GM12875 (cell line): ENCODE measurements at regions not wholly inside any gene's neighbourhood (a gene's known extent, or its start where the extent isn't known, plus 50 kb on each side); places are given as distances from the start of the nearest gene placed in this dataset.

Experiments used
- H3K4me3 ChIP-seq: one replicate; pipeline ENCODE4 v1.5.1; 2011; ENCODE audit warnings: low read depth, low read length, control low read depth
- CTCF ChIP-seq: IDR thresholded peaks from 2 replicates; pipeline ENCODE4 v1.5.1; 2011; ENCODE audit warnings: low read depth, mild to moderate bottlenecking, control low read depth, inconsistent platforms, low read length, moderate library complexity, borderline replicate concordance; ENCODE audit not compliant: insufficient read depth

DNA sequence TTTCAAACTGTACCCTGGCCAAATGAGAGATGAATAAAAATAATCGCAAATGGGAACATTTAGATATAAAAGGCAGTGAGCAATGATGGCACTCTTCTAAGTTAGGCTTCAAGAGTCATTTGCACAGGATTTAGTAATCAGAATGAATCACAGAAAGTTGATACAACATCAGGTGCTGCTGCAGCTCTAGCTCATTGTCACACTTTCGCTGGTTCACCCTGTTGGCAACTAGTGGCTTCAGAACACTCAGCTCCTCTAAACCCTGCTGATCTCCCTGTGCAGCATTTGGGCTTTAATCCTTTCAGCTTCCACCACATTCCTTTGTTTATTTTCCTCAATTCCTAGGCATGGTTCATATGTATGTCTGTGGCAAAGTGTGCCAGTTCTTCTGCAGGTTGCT lies 2071.2 kb upstream of the CDH6 start:
- no peak overlapping the region for H3K4me3 ChIP-seq
- TF ChIP-seq CTCF, result no peak

GRCh38 chr5:29114331-29114768 lies 2076.0 kb upstream of the CDH9 start:
- H3K4me3 ChIP-seq, result no peak overlapping the region
- TF ChIP-seq CTCF, result no peak

- H3K4me3 ChIP-seq, result no peak overlapping the region
- TF ChIP-seq CTCF, result no peak
Measured at GRCh38 chr5:29113516-29113915, 2075.1 kb upstream of the CDH9 start.

DNA sequence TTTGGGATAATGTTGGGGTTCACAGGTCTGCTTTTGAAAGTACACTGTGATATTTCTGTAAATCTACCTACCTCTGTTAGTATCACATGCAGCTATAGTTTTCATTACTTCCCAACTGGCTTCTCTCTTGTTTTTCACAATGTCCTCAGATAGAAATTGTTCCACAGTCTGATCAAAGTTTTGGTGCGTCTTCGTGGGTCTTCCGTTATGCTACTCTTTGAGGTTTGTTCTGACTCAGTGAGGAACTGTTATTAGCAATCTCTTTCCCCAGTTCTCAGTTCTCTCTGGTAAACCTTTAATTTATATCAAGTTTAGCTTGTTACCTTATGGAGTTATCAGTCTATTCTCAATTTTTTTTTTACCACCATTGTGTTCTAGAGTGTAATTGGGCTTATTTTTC lies 2061.2 kb upstream of the CDH9 start:
- no peak for TF ChIP-seq CTCF
- H3K4me3 ChIP-seq, result no peak overlapping the region

DNA sequence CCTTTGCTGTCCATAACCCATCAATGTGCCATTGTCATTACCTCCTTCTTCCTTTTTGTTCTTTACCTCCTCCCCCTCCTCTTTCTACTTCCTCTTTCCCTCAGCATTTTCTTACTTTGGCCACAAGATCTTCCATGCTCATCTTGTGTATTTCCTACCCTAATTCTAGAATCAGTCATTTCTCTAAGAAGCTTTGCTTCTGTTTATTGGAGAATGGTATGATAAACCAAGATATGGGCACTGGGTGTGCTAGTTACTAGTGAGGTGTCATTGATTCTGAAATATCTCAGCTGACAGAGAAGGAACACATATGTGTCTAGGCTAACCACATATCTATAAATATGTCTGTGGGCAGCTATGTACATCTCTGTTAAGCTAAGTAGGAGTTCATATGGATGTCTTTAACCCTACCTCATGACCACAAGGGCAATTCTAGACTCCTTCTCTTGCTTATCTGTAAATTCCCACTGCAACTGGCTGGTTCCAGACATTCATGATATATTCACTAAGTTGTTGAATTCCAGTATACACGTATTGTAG lies 2051.3 kb upstream of the CDH9 start:
- H3K4me3 ChIP-seq, result no peak overlapping the region
- no peak for TF ChIP-seq CTCF

DNA sequence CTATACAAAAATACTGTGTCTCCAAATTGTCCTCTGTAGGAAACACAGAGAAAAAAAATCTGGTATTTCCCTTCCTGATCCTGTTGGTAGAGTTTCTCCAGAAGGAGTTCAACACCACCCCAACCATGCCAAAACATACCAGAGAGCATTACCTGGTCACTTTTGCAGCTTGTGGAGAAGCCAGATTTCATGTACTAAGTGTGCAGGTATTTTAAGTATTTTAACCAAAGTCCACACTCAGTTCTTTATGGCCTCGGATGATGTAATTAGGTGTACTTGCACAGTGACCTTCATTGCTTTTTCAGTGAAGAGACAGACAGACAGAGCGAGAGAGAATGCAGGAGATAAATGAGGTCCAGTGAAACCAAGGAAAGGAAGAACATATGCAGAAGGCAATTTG lies 2046.8 kb upstream of the CDH9 start:
- no peak overlapping the region for H3K4me3 ChIP-seq
- no peak for TF ChIP-seq CTCF

GRCh38 chr5:29079771-29080170 lies 2041.4 kb upstream of the CDH9 start:
- no peak overlapping the region for H3K4me3 ChIP-seq
- no peak for TF ChIP-seq CTCF
